ENCODE measurements at regions not wholly inside any gene's neighbourhood (a gene's known extent, or its start where the extent isn't known, plus 50 kb on each side); places are given as distances from the start of the nearest gene placed in this dataset.

DNA sequence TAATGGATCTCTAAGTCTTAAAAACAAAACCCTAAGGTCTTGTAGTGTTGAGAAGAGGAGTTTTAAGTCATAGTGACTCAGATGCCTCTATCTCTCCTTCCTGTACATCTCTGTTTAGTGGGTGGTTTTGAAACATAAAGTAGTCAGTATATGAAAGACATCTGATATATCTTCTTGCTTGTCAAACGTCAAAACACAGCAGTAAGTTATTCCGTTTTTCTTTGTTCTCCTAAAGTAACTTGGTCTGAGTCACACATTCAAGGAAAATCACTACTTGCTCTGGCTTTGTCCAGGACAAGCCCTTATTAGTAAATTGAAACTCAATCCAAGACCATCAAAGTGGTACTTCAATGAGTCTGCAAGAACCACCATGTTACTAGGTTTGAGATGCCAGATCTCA is 1172.5 kb downstream of the BCL11B start:
- Histone ChIP-seq H3K27ac (ENCODE audit: low read depth in 2 of 2, low read length in 2 of 2) (no peak overlapping the region), H3K9me3 (ENCODE audit: control insufficient read depth in 2 of 2, low read length in 2 of 2) (no peaks in the 10 kb centered on the region), H3K36me3 (ENCODE audit: control insufficient read depth in 2 of 2, insufficient read depth in 2 of 2, low read length in 2 of 2) (no peaks in the 10 kb centered on the region), H3K4me3 (ENCODE audit: low read length in 2 of 2) (no peak overlapping the region), H3K27me3 (ENCODE audit: control insufficient read depth in 2 of 2, insufficient read depth in 2 of 2, low read length in 2 of 2) (no peaks in the 10 kb centered on the region), H3K4me1 (ENCODE audit: control insufficient read depth in 2 of 2, insufficient read depth in 2 of 2, low read length in 2 of 2) (no peaks in the 10 kb centered on the region), H3K9ac (ENCODE audit: low read depth in 1 of 2, low read length in 2 of 2) (no peak overlapping the region)

DNA sequence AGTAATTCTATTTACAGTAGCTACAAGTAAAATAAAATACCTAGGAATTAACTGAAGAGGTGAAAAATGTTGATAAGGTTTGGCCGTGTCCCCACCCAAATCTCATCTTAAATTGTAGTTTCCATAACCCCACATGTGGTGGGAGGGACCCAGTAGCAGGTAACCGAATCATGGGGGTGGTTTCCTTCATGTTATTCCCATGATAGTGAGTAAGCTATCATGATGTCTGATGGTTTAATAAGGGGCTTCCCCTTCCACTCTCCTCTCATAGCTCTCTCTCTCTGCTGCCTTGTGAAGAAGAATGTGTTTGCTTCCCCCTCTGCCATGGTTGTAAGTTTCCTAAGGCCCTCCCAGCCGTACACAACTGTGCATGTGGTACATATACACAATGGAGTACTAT is 1170.7 kb downstream of the BCL11B start:
- Histone ChIP-seq H3K27me3 (ENCODE audit: control insufficient read depth in 2 of 2, insufficient read depth in 2 of 2, low read length in 2 of 2) (no peaks in the 10 kb centered on the region), H3K27ac (ENCODE audit: low read depth in 2 of 2, low read length in 2 of 2) (no peak overlapping the region), H3K36me3 (ENCODE audit: control insufficient read depth in 2 of 2, insufficient read depth in 2 of 2, low read length in 2 of 2) (no peaks in the 10 kb centered on the region), H3K4me3 (ENCODE audit: low read length in 2 of 2) (no peak overlapping the region), H3K9me3 (ENCODE audit: control insufficient read depth in 2 of 2, low read length in 2 of 2) (no peaks in the 10 kb centered on the region), H3K9ac (ENCODE audit: low read depth in 1 of 2, low read length in 2 of 2) (no peak overlapping the region), H3K4me1 (ENCODE audit: control insufficient read depth in 2 of 2, insufficient read depth in 2 of 2, low read length in 2 of 2) (no peaks in the 10 kb centered on the region)

- Histone ChIP-seq H3K9me3 (ENCODE audit: control insufficient read depth in 2 of 2, low read length in 2 of 2) (no peaks in the 10 kb centered on the region), H3K4me3 (ENCODE audit: low read length in 2 of 2) (no peak overlapping the region), H3K27me3 (ENCODE audit: control insufficient read depth in 2 of 2, insufficient read depth in 2 of 2, low read length in 2 of 2) (no peaks in the 10 kb centered on the region), H3K36me3 (ENCODE audit: control insufficient read depth in 2 of 2, insufficient read depth in 2 of 2, low read length in 2 of 2) (no peaks in the 10 kb centered on the region), H3K9ac (ENCODE audit: low read depth in 1 of 2, low read length in 2 of 2) (no peak overlapping the region), H3K27ac (ENCODE audit: low read depth in 2 of 2, low read length in 2 of 2) (no peak overlapping the region), H3K4me1 (ENCODE audit: control insufficient read depth in 2 of 2, insufficient read depth in 2 of 2, low read length in 2 of 2) (no peaks in the 10 kb centered on the region)
These were observed 1168.3 kb downstream of the BCL11B start for GRCh38 chr14:98103705-98104104.

- H3K9me3 ChIP-seq (ENCODE audit: control insufficient read depth in 2 of 2, low read length in 2 of 2) = no peaks in the 10 kb centered on the region
- no peaks in the 10 kb centered on the region for H3K4me1 ChIP-seq (ENCODE audit: control insufficient read depth in 2 of 2, insufficient read depth in 2 of 2, low read length in 2 of 2)
These were observed 1162.7 kb downstream of the BCL11B start for GRCh38 chr14:98109326-98109725.

DNA sequence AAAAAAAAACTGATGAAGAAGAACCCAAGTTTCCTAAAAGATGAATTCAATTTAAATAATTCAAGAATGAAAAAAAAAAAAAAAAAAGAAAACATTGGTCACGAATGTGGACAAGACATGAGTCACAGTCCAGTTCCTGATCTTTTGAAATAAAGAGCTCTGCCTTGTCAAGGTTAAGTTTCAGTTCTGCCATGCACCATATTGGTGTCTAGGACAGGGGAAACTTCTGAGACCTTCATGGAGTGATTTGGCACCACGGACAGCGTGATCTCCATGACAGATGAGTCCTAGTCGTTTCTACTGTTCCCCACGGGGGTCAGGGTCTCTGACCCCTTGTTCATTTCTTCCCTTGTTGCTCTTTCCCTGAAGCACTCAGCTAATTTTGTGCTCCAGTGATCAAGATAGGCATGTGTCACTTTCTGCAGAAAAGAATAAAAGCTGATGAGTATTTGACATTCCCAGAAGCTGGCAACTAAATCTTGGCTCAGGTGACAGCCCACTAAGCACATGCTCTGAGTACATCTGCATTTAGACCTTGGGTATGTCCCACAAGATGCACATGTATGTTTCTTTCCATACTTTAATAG is 1159.7 kb downstream of the BCL11B start:
- H3K36me3 ChIP-seq (ENCODE audit: control insufficient read depth in 2 of 2, insufficient read depth in 2 of 2, low read length in 2 of 2) = no peaks in the 10 kb centered on the region
- H3K4me3 ChIP-seq (ENCODE audit: low read length in 2 of 2) = no peak overlapping the region
- no peaks in the 10 kb centered on the region for H3K27me3 ChIP-seq (ENCODE audit: control insufficient read depth in 2 of 2, insufficient read depth in 2 of 2, low read length in 2 of 2)
- H3K27ac ChIP-seq (ENCODE audit: low read depth in 2 of 2, low read length in 2 of 2) = no peak overlapping the region
- no peaks in the 10 kb centered on the region for H3K9me3 ChIP-seq (ENCODE audit: control insufficient read depth in 2 of 2, low read length in 2 of 2)
- no peaks in the 10 kb centered on the region for H3K4me1 ChIP-seq (ENCODE audit: control insufficient read depth in 2 of 2, insufficient read depth in 2 of 2, low read length in 2 of 2)
- no peak overlapping the region for H3K9ac ChIP-seq (ENCODE audit: low read depth in 1 of 2, low read length in 2 of 2)

More at GRCh38 chr14:98109326-98109725, 1162.7 kb downstream of the BCL11B start:
- H3K27me3 ChIP-seq (ENCODE audit: control insufficient read depth in 2 of 2, insufficient read depth in 2 of 2, low read length in 2 of 2) = no peaks in the 10 kb centered on the region
- no peak overlapping the region for H3K27ac ChIP-seq (ENCODE audit: low read depth in 2 of 2, low read length in 2 of 2)
- no peaks in the 10 kb centered on the region for H3K36me3 ChIP-seq (ENCODE audit: control insufficient read depth in 2 of 2, insufficient read depth in 2 of 2, low read length in 2 of 2)
- H3K9ac ChIP-seq (ENCODE audit: low read depth in 1 of 2, low read length in 2 of 2) = no peak overlapping the region
- no peak overlapping the region for H3K4me3 ChIP-seq (ENCODE audit: low read length in 2 of 2)

DNA sequence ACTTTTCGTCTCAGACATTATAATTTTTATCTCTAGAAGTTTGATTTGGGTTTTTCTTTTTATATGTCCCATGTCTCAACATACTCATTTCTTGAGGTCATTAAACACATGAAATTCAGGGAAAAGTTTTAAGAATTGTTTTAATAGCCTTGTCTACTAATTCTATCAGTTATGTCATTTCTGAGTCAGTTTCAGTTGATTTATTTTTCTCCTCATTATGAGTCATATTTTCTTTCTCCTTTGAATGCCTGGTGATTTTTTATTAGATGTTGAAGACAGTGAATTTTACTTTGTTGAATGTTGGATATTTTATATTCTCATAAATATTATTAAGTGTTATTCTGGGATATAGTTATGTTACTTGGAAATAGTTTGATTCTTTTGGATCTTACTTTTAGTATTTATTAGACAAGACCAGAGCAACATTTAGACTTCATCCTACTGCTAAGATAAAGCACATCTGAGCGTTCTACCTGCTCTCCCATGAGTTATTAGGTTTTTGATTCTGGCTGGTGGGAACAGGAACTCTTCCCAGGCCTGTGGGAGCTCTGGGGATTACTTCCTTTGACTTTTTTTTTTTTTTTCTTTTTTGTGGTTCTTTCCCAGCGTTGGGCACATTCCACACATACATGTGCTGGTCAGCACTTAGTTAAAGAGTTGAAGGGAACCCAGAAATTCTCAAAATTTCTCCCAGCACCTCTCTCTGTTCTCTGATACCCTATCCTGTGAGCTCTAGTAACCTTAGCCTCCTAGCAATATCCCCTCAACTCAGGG is 1157.7 kb downstream of the BCL11B start:
- no peaks in the 10 kb centered on the region for H3K36me3 ChIP-seq (ENCODE audit: control insufficient read depth in 2 of 2, insufficient read depth in 2 of 2, low read length in 2 of 2)
- no peak overlapping the region for H3K27ac ChIP-seq (ENCODE audit: low read depth in 2 of 2, low read length in 2 of 2)
- no peak overlapping the region for H3K9ac ChIP-seq (ENCODE audit: low read depth in 1 of 2, low read length in 2 of 2)
- H3K4me1 ChIP-seq (ENCODE audit: control insufficient read depth in 2 of 2, insufficient read depth in 2 of 2, low read length in 2 of 2) = no peaks in the 10 kb centered on the region
- H3K27me3 ChIP-seq (ENCODE audit: control insufficient read depth in 2 of 2, insufficient read depth in 2 of 2, low read length in 2 of 2) = no peaks in the 10 kb centered on the region
- no peak overlapping the region for H3K4me3 ChIP-seq (ENCODE audit: low read length in 2 of 2)
- no peaks in the 10 kb centered on the region for H3K9me3 ChIP-seq (ENCODE audit: control insufficient read depth in 2 of 2, low read length in 2 of 2)

DNA sequence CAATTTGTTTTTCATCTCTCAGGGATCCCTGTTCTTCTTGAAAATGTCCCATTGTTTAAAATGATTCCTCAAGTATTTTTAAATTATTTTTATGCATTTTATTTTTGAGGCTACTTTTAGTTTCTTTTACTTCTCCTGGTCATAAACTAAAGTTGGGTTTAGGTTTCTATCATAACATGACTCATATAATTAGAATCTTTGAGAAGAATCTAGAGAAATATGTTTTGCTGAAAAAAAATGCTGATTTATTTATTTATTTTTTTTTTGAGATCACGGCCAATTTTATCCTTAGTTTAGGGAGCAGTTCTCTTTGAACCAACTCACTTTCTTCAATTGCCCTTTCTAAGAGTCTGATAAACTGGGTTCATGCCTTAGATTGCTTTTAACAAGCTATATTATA is 1157.1 kb downstream of the BCL11B start:
- Histone ChIP-seq H3K4me3 (ENCODE audit: low read length in 2 of 2) (no peak overlapping the region), H3K9me3 (ENCODE audit: control insufficient read depth in 2 of 2, low read length in 2 of 2) (no peaks in the 10 kb centered on the region), H3K9ac (ENCODE audit: low read depth in 1 of 2, low read length in 2 of 2) (no peak overlapping the region), H3K36me3 (ENCODE audit: control insufficient read depth in 2 of 2, insufficient read depth in 2 of 2, low read length in 2 of 2) (no peaks in the 10 kb centered on the region), H3K4me1 (ENCODE audit: control insufficient read depth in 2 of 2, insufficient read depth in 2 of 2, low read length in 2 of 2) (no peaks in the 10 kb centered on the region), H3K27ac (ENCODE audit: low read depth in 2 of 2, low read length in 2 of 2) (no peak overlapping the region), H3K27me3 (ENCODE audit: control insufficient read depth in 2 of 2, insufficient read depth in 2 of 2, low read length in 2 of 2) (no peaks in the 10 kb centered on the region)

DNA sequence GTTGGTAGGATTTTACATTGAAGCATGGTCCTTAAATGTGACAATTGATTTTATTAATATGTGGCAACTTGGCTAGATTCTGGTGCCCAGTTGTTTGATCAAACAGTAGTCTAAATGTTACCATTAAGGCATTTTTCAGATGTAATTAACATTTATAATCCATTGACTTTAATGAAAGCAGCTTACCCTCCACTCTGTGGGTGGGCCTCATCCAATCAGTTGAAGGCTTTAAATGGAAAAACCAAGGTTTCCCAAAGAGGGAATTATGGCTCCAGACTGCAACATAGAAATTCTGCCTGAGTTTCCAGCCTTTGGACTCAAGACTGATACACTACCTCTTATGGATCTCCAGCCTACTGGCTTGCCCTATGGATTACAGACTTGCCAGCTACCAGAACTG is 1153.2 kb downstream of the BCL11B start:
- H3K9me3 ChIP-seq (ENCODE audit: control insufficient read depth in 2 of 2, low read length in 2 of 2) = no peaks in the 10 kb centered on the region
- no peaks in the 10 kb centered on the region for H3K27me3 ChIP-seq (ENCODE audit: control insufficient read depth in 2 of 2, insufficient read depth in 2 of 2, low read length in 2 of 2)

DNA sequence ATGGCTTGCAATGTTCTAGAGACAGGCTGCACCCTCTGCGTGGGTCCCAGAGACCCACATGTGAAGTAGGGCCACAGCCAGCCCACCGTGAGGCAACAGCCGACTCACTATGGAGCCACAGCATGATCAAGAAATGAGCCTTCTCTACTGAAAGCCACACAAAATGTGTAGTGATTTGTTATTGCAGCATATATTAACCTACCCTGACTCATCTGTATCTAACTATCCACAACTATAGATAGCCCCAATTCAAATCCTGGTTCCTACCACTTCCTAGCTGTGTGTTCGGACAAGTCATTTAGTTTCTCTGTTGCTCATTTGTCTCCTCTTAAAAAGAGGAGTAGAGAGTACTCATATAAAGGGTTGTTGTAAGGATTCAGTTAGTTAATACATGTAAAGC is 1152.3 kb downstream of the BCL11B start:
- Histone ChIP-seq H3K27ac (ENCODE audit: low read depth in 2 of 2, low read length in 2 of 2) (no peak overlapping the region), H3K9ac (ENCODE audit: low read depth in 1 of 2, low read length in 2 of 2) (no peak overlapping the region), H3K4me3 (ENCODE audit: low read length in 2 of 2) (no peak overlapping the region), H3K9me3 (ENCODE audit: control insufficient read depth in 2 of 2, low read length in 2 of 2) (no peaks in the 10 kb centered on the region), H3K4me1 (ENCODE audit: control insufficient read depth in 2 of 2, insufficient read depth in 2 of 2, low read length in 2 of 2) (no peaks in the 10 kb centered on the region), H3K36me3 (ENCODE audit: control insufficient read depth in 2 of 2, insufficient read depth in 2 of 2, low read length in 2 of 2) (no peaks in the 10 kb centered on the region), H3K27me3 (ENCODE audit: control insufficient read depth in 2 of 2, insufficient read depth in 2 of 2, low read length in 2 of 2) (no peaks in the 10 kb centered on the region)

More for the DNA sequence above, 1153.2 kb downstream of the BCL11B start:
- H3K4me1 ChIP-seq (ENCODE audit: control insufficient read depth in 2 of 2, insufficient read depth in 2 of 2, low read length in 2 of 2) = no peaks in the 10 kb centered on the region
- H3K27ac ChIP-seq (ENCODE audit: low read depth in 2 of 2, low read length in 2 of 2) = no peak overlapping the region
- H3K4me3 ChIP-seq (ENCODE audit: low read length in 2 of 2) = no peak overlapping the region
- H3K9ac ChIP-seq (ENCODE audit: low read depth in 1 of 2, low read length in 2 of 2) = no peak overlapping the region
- no peaks in the 10 kb centered on the region for H3K36me3 ChIP-seq (ENCODE audit: control insufficient read depth in 2 of 2, insufficient read depth in 2 of 2, low read length in 2 of 2)

GRCh38 chr14:98120831-98121464 is 1151.0 kb downstream of the BCL11B start:
- H3K9ac ChIP-seq (ENCODE audit: low read depth in 1 of 2, low read length in 2 of 2) = no peak overlapping the region
- no peak overlapping the region for H3K4me3 ChIP-seq (ENCODE audit: low read length in 2 of 2)
- no peaks in the 10 kb centered on the region for H3K4me1 ChIP-seq (ENCODE audit: control insufficient read depth in 2 of 2, insufficient read depth in 2 of 2, low read length in 2 of 2)
- no peaks in the 10 kb centered on the region for H3K9me3 ChIP-seq (ENCODE audit: control insufficient read depth in 2 of 2, low read length in 2 of 2)
- no peak overlapping the region for H3K27ac ChIP-seq (ENCODE audit: low read depth in 2 of 2, low read length in 2 of 2)
- no peaks in the 10 kb centered on the region for H3K36me3 ChIP-seq (ENCODE audit: control insufficient read depth in 2 of 2, insufficient read depth in 2 of 2, low read length in 2 of 2)
- no peaks in the 10 kb centered on the region for H3K27me3 ChIP-seq (ENCODE audit: control insufficient read depth in 2 of 2, insufficient read depth in 2 of 2, low read length in 2 of 2)

Measured in mucosa of rectum (tissue), 2 donors.